GM23338 (cell line): ENCODE measurements at regions not wholly inside any gene's neighbourhood (a gene's known extent, or its start where the extent isn't known, plus 50 kb on each side); places are given as distances from the start of the nearest gene placed in this dataset.

Source experiments
- ATAC-seq: fragments of 200-7000 bp; cut with Tn5 transposase; 3 replicates; pipeline ENCODE4 v1.9.1; 2020
- DNase-seq: peaks from one replicate; pipeline ENCODE4 v3.0.0-alpha.2; 2015; ENCODE audit warnings: low spot score
- H2AFZ ChIP-seq: fragments of 200-600 bp; sonication (generic); 2 replicates; pipeline ENCODE4 v1.8.0; 2016; ENCODE audit warnings: antibody characterized with exemption, mild to moderate bottlenecking, moderate library complexity
- H3F3A ChIP-seq: fragments of 200-600 bp; sonication (generic); replicated peaks from 2 replicates; pipeline ENCODE4 v1.8.0; 2017; ENCODE audit warnings: antibody characterized with exemption, mixed run types, low read depth
- H3K27ac ChIP-seq: fragments of 200-600 bp; sonication (generic); 2 replicates; pipeline ENCODE4 v1.6.1; 2016; ENCODE audit warnings: low read depth
- H3K27me3 ChIP-seq: fragments of 200-600 bp; sonication (generic); 2 replicates; pipeline ENCODE4 v1.8.0; 2016; ENCODE audit warnings: mild to moderate bottlenecking, mixed run types, moderate library complexity; ENCODE audit not compliant: insufficient read depth
- H3K36me3 ChIP-seq: fragments of 200-600 bp; sonication (generic); 2 replicates; pipeline ENCODE4 v1.8.0; 2016; ENCODE audit warnings: mild to moderate bottlenecking; ENCODE audit not compliant: insufficient read depth
- H3K4me1 ChIP-seq: fragments of 200-600 bp; sonication (generic); 2 replicates; pipeline ENCODE4 v1.8.0; 2016; ENCODE audit warnings: mild to moderate bottlenecking, moderate library complexity; ENCODE audit not compliant: insufficient read depth
- H3K4me2 ChIP-seq: fragments of 200-600 bp; sonication (generic); 2 replicates; pipeline ENCODE4 v1.7.1; 2017; ENCODE audit warnings: mixed run types
- H3K4me3 ChIP-seq: fragments of 200-600 bp; sonication (generic); 2 replicates; pipeline ENCODE4 v1.6.1; 2016; ENCODE audit warnings: mixed run types
- H3K79me2 ChIP-seq: fragments of 200-600 bp; sonication (generic); replicated peaks from 2 replicates; pipeline ENCODE4 v1.8.0; 2017; ENCODE audit warnings: mild to moderate bottlenecking; ENCODE audit not compliant: insufficient read depth
- H3K9me2 ChIP-seq: fragments of 200-600 bp; sonication (generic); 2 replicates; pipeline ENCODE4 v1.8.0; 2017; ENCODE audit not compliant: insufficient read depth
- H4K20me1 ChIP-seq: fragments of 200-600 bp; sonication (generic); replicated peaks from 2 replicates; pipeline ENCODE4 v1.8.0; 2017; ENCODE audit warnings: mild to moderate bottlenecking; ENCODE audit not compliant: insufficient read depth
- H3K27ac Mint-ChIP-seq: 2 replicates; pipeline ENCODE4 v1.8.0; 2020; ENCODE audit warnings: inconsistent platforms, mild to moderate bottlenecking, moderate library complexity, mixed read lengths
- H3K27me3 Mint-ChIP-seq: 3 replicates; pipeline ENCODE4 v1.8.0; 2022; ENCODE audit warnings: low read depth, mild to moderate bottlenecking, moderate library complexity, mixed read lengths, inconsistent platforms; ENCODE audit not compliant: insufficient read depth, poor library complexity
- H3K36me3 Mint-ChIP-seq: 3 replicates; pipeline ENCODE4 v1.8.0; 2021; ENCODE audit warnings: low read depth, mild to moderate bottlenecking, inconsistent platforms, moderate library complexity, mixed read lengths
- H3K4me1 Mint-ChIP-seq: 3 replicates; pipeline ENCODE4 v1.8.0; 2020; ENCODE audit warnings: mild to moderate bottlenecking, inconsistent platforms, mixed read lengths
- H3K4me3 Mint-ChIP-seq: 3 replicates; pipeline ENCODE4 v1.8.0; 2021; ENCODE audit warnings: moderate library complexity, mild to moderate bottlenecking, inconsistent platforms, mixed read lengths
- H3K9me3 Mint-ChIP-seq: 3 replicates; pipeline ENCODE4 v1.8.0; 2020; ENCODE audit warnings: moderate library complexity, mild to moderate bottlenecking, inconsistent platforms, mixed read lengths
- CREB1 ChIP-seq: fragments of 250-450 bp; sonication (Bioruptor Pico); IDR thresholded peaks from 2 replicates; pipeline ENCODE4 v1.5.0; 2020; ENCODE audit warnings: low read depth, mild to moderate bottlenecking, moderate library complexity
- CTCF ChIP-seq, 2 experiments: fragments of 200-600 bp in 1 of 2; sonication (generic) in 1 of 2; conservative IDR thresholded peaks; 2 replicates each; pipeline versions ENCODE4 v1.5.1 to v1.6.1; 2016 to 2017; ENCODE audit warnings: antibody characterized with exemption in 2 of 2, low read depth in 2 of 2, mild to moderate bottlenecking in 2 of 2, moderate library complexity in 1 of 2
- ETS1 ChIP-seq: IDR thresholded peaks from 2 replicates; pipeline ENCODE4 v1.6.1; 2016; ENCODE audit warnings: antibody characterized with exemption
- EZH2 ChIP-seq: fragments of 200-600 bp; sonication (generic); IDR thresholded peaks from one replicate; pipeline ENCODE4 v1.8.0; 2017; ENCODE audit warnings: antibody characterized with exemption, mild to moderate bottlenecking, low read depth; ENCODE audit not compliant: unreplicated experiment
- EZH2phosphoT487 ChIP-seq: fragments of 200-600 bp; sonication (generic); IDR thresholded peaks from one replicate; pipeline ENCODE4 v1.8.1; 2018; ENCODE audit warnings: antibody characterized with exemption; ENCODE audit not compliant: unreplicated experiment
- JUNB ChIP-seq: IDR thresholded peaks from one replicate; pipeline ENCODE4 v1.6.1; 2016; ENCODE audit warnings: antibody characterized with exemption; ENCODE audit not compliant: unreplicated experiment
- NANOG ChIP-seq: IDR thresholded peaks from 2 replicates; pipeline ENCODE4 v1.6.1; 2016; ENCODE audit warnings: antibody characterized with exemption, borderline replicate concordance
- POLR2AphosphoS5 ChIP-seq: IDR thresholded peaks from 2 replicates; pipeline ENCODE4 v1.6.1; 2016; ENCODE audit warnings: antibody characterized with exemption, low read depth
- REST ChIP-seq: IDR thresholded peaks from one replicate; pipeline ENCODE4 v1.6.1; 2018; ENCODE audit warnings: antibody characterized with exemption; ENCODE audit not compliant: unreplicated experiment
- STAT1 ChIP-seq: IDR thresholded peaks from one replicate; pipeline ENCODE4 v1.6.1; 2016; ENCODE audit warnings: antibody characterized with exemption; ENCODE audit not compliant: unreplicated experiment
- ZNF114 ChIP-seq: fragments of 250-450 bp; sonication (Bioruptor Pico); IDR thresholded peaks from 2 replicates; pipeline ENCODE4 v1.5.0; 2020; ENCODE audit warnings: mild to moderate bottlenecking, moderate library complexity
- ZNF331 ChIP-seq: fragments of 250-450 bp; sonication (Bioruptor Pico); IDR thresholded peaks from 2 replicates; pipeline ENCODE4 v1.5.0; 2020; ENCODE audit warnings: low read depth, mild to moderate bottlenecking, moderate library complexity
- ZNF462 ChIP-seq: fragments of 250-450 bp; sonication (Bioruptor Pico); IDR thresholded peaks from 2 replicates; pipeline ENCODE4 v1.5.0; 2020; ENCODE audit warnings: mild to moderate bottlenecking, moderate library complexity

- no peaks in the 10 kb centered on the region for H3F3A ChIP-seq
- TF ChIP-seq ZNF331 (CRISPR knock-in tag) (no peak), POLR2AphosphoS5 (no peak), CREB1 (no peak), EZH2phosphoT487 (no peak), JUNB (no peak), NANOG (no peak), CTCF (conservative IDR thresholded peaks at IDR 0.05; ENCODE audit: low read depth in 2 of 2) (no peak), STAT1 (no peak), EZH2 (no peak), ETS1 (no peak), REST (no peak), ZNF114 (CRISPR knock-in tag) (no peak), ZNF462 (CRISPR knock-in tag) (no peak)
- no peaks in the 10 kb centered on the region for H3K36me3 Mint-ChIP-seq
- ATAC-seq (no peak), DNase-seq (no peak)
- H3K4me1 Mint-ChIP-seq, result peaks cover 20% of the 10 kb centered on the region
- H3K9me3 Mint-ChIP-seq, result no peaks in the 10 kb centered on the region
- H3K9me2 ChIP-seq, result 0 out of 2 replicates have a peak, but pooled peaks cover 10% of the 10 kb centered on the region
- no peaks in the 10 kb centered on the region for H3K27me3 Mint-ChIP-seq
- no peak overlapping the region for H3K27ac Mint-ChIP-seq
- no peaks in the 10 kb centered on the region for H3K36me3 ChIP-seq
- H4K20me1 ChIP-seq, result no peaks in the 10 kb centered on the region
- H3K4me3 ChIP-seq, result no peak overlapping the region
- no peak overlapping the region for H3K4me3 Mint-ChIP-seq
- no peaks in the 10 kb centered on the region for H3K79me2 ChIP-seq
- no peaks in the 10 kb centered on the region for H3K27me3 ChIP-seq
- no peak overlapping the region for H2AFZ ChIP-seq
- H3K4me2 ChIP-seq, result no peak overlapping the region
- H3K4me1 ChIP-seq, result peaks cover 14% of the 10 kb centered on the region
- H3K27ac ChIP-seq, result no peak overlapping the region
These were observed 460.3 kb downstream of the KLF12 start for GRCh38 chr13:73673931-73674330.
